Right lobe of liver (tissue), 4 donors: ENCODE measurements at regions not wholly inside any gene's neighbourhood (a gene's known extent, or its start where the extent isn't known, plus 50 kb on each side); places are given as distances from the start of the nearest gene placed in this dataset.

Experiments used
- CTCF ChIP-seq, 4 donors: fragments of 200-600 bp in 3 of 4; fragments of 450-650 bp in 1 of 4; IDR thresholded peaks; one replicate each; pipeline versions ENCODE4 v1.5.1 to v1.8.0; 2016 to 2022; ENCODE audit warnings: antibody characterized with exemption in 4 of 4, mild to moderate bottlenecking in 2 of 4
- POLR2A ChIP-seq: fragments of 450-650 bp; IDR thresholded peaks from one replicate; pipeline ENCODE4 v1.6.1; 2017; ENCODE audit warnings: antibody characterized with exemption, mild to moderate bottlenecking
- donor health status: DM: no; HTN: no; CAD: no.
- donor health status: DM: no; HTN: no; CAD: no.
- donor health status: DM: no; HTN: yes; CAD: no.

- TF ChIP-seq CTCF (IDR thresholded peaks at IDR 0.05): no peak
- no peak for TF ChIP-seq POLR2A
These were observed 52.6 kb upstream of the RBM15 start for GRCh38 chr1:110286564-110286963.
